A549 (cell line): ENCODE measurements at regions not wholly inside any gene's neighbourhood (a gene's known extent, or its start where the extent isn't known, plus 50 kb on each side); places are given as distances from the start of the nearest gene placed in this dataset.

Source experiments
- ATAC-seq, 2 experiments: fragments of 200-7000 bp in 1 of 2; fragments of >200 bp in 1 of 2; cut with Nextera tagmentation in 1 of 2; cut with Tn5 transposase in 1 of 2; 3 replicates each; pipeline versions ENCODE4 v1.8.0 to v1.9.1; 2018 to 2020; ENCODE audit warnings: mild to moderate bottlenecking in 1 of 2, moderate library complexity in 1 of 2
- CTCF ChIA-PET: fragments of 300-600 bp; sonication (Branson Sonifier 250); formaldehyde crosslinking; extraction: SDS; loops from one replicate; lab custom pipeline; 2021; ENCODE audit warnings: antibody characterized with exemption, inconsistent platforms; lab: Yijun Ruan, JAX
- POLR2A ChIA-PET: fragments of 350-600 bp; formaldehyde crosslinking; extraction: SDS; loops from one replicate; lab custom pipeline; 2021; ENCODE audit warnings: antibody characterized with exemption, inconsistent platforms; lab: Yijun Ruan, JAX
- DNase-seq, 2 experiments: peaks; one replicate each; pipeline versions ENCODE4 v3.0.0 to v3.0.0-alpha.2; 2011 to 2016; ENCODE audit warnings: low read depth in 1 of 2, low spot score in 1 of 2
- FAIRE-seq: peaks from 2 replicates; lab custom pipeline; 2011; peaks lifted over from hg19 to GRCh38; lab: Jason Lieb, UNC
- H3K27ac ChIP-seq, 2 experiments: fragments of >200 bp; sonication (Bioruptor Twin); formaldehyde crosslinking; 3 replicates each; pipeline ENCODE4 v1.5.1; 2016 to 2017
- H3K4me1 ChIP-seq: fragments of >200 bp; sonication (Bioruptor Twin); formaldehyde crosslinking; 3 replicates; pipeline ENCODE4 v1.6.1; 2016
- H3K4me2 ChIP-seq: fragments of >200 bp; sonication (Bioruptor Twin); formaldehyde crosslinking; 3 replicates; pipeline ENCODE4 v1.6.1; 2016
- H3K4me3 ChIP-seq: fragments of >200 bp; sonication (Bioruptor Twin); formaldehyde crosslinking; 3 replicates; pipeline ENCODE4 v1.5.1; 2016
- H3K9me3 ChIP-seq: fragments of >200 bp; sonication (Bioruptor Twin); formaldehyde crosslinking; 3 replicates; pipeline ENCODE4 v1.6.1; 2016
- BHLHE40 ChIP-seq: IDR thresholded peaks from 2 replicates; pipeline ENCODE4 v1.6.1; 2012; ENCODE audit warnings: low read depth, low read length, inconsistent platforms
- CBX2 ChIP-seq: fragments of 200-600 bp; sonication (generic); IDR thresholded peaks from 2 replicates; pipeline ENCODE4 v1.6.1; 2016; ENCODE audit warnings: low read depth, mild to moderate bottlenecking, borderline replicate concordance
- CEBPB ChIP-seq, 2 experiments: fragments of >200 bp in 1 of 2; sonication (Bioruptor Twin) in 1 of 2; formaldehyde crosslinking in 1 of 2; IDR thresholded peaks; 2 replicates each; pipeline ENCODE4 v1.6.1; 2012 to 2016
- CHD2 ChIP-seq: fragments of 150-350 bp; IDR thresholded peaks from 2 replicates; pipeline ENCODE4 v1.6.1; 2014; ENCODE audit warnings: low read length; ENCODE audit not compliant: partially characterized antibody
- EHF ChIP-seq: fragments of 250-450 bp; sonication (Bioruptor Pico); IDR thresholded peaks from 2 replicates; pipeline ENCODE4 v1.5.0; 2020; ENCODE audit warnings: mild to moderate bottlenecking
- EP300 ChIP-seq, 2 experiments: fragments of >200 bp; sonication (Bioruptor Twin); formaldehyde crosslinking; IDR thresholded peaks; 2 replicates in 1 of 2; 3 replicates in 1 of 2; pipeline ENCODE4 v1.6.1; 2016 to 2017
- FOSB ChIP-seq: fragments of 250-450 bp; sonication (Bioruptor Pico); IDR thresholded peaks from 2 replicates; pipeline ENCODE4 v1.5.0; 2020; ENCODE audit warnings: mild to moderate bottlenecking, moderate library complexity
- FOSL2 ChIP-seq, 2 experiments: fragments of 450-650 bp in 1 of 2; fragments of >200 bp in 1 of 2; sonication (Bioruptor Twin) in 1 of 2; formaldehyde crosslinking; IDR thresholded peaks; 2 replicates each; pipeline versions ENCODE4 v1.5.0 to v1.6.1; 2016 to 2020; ENCODE audit warnings: mild to moderate bottlenecking in 1 of 2, moderate library complexity in 1 of 2
- HEYL ChIP-seq: fragments of 250-450 bp; sonication (Bioruptor Pico); IDR thresholded peaks from 2 replicates; pipeline ENCODE4 v1.8.0; 2021; ENCODE audit warnings: mild to moderate bottlenecking, moderate library complexity
- HOXB13 ChIP-seq: fragments of 250-450 bp; sonication (Bioruptor Pico); IDR thresholded peaks from 2 replicates; pipeline ENCODE4 v1.5.0; 2020; ENCODE audit warnings: low read depth, mild to moderate bottlenecking, moderate library complexity
- HOXB5 ChIP-seq: fragments of 250-450 bp; sonication (Bioruptor Pico); IDR thresholded peaks from 2 replicates; pipeline ENCODE4 v1.5.0; 2020; ENCODE audit warnings: mild to moderate bottlenecking, moderate library complexity
- JUNB ChIP-seq: fragments of >200 bp; sonication (Bioruptor Twin); formaldehyde crosslinking; IDR thresholded peaks from 2 replicates; pipeline ENCODE4 v1.6.1; 2016
- KDM1A ChIP-seq: fragments of 200-600 bp; sonication (generic); IDR thresholded peaks from 2 replicates; pipeline ENCODE4 v1.6.1; 2016; ENCODE audit warnings: low read depth, mild to moderate bottlenecking
- MAFK ChIP-seq: fragments of 450-650 bp; IDR thresholded peaks from 2 replicates; pipeline ENCODE4 v1.6.1; 2014; ENCODE audit not compliant: partially characterized antibody
- NFE2L2 ChIP-seq: fragments of 150-350 bp; conservative IDR thresholded peaks from 2 replicates; pipeline ENCODE4 v1.6.1; 2014; ENCODE audit warnings: low read length
- NR3C1 ChIP-seq: fragments of >200 bp; sonication (Bioruptor Twin); formaldehyde crosslinking; IDR thresholded peaks from 3 replicates; pipeline ENCODE4 v1.6.1; 2017
- PHF8 ChIP-seq: fragments of 200-600 bp; sonication (generic); IDR thresholded peaks from 2 replicates; pipeline ENCODE4 v1.6.1; 2016; ENCODE audit warnings: low read depth, mild to moderate bottlenecking, antibody characterized with exemption, moderate library complexity, borderline replicate concordance
- RAD21 ChIP-seq, 2 experiments: fragments of >200 bp in 1 of 2; sonication (Bioruptor Twin) in 1 of 2; formaldehyde crosslinking in 1 of 2; IDR thresholded peaks in 1 of 2; conservative IDR thresholded peaks in 1 of 2; 2 replicates in 1 of 2; 3 replicates in 1 of 2; pipeline ENCODE4 v1.6.1; 2012 to 2018; ENCODE audit warnings: inconsistent platforms in 1 of 2
- RARB ChIP-seq: fragments of 250-450 bp; sonication (Bioruptor Pico); IDR thresholded peaks from 2 replicates; pipeline ENCODE4 v1.8.0; 2021; ENCODE audit warnings: mild to moderate bottlenecking, moderate library complexity
- SMC3 ChIP-seq: fragments of >200 bp; sonication (Bioruptor Twin); formaldehyde crosslinking; IDR thresholded peaks from 3 replicates; pipeline ENCODE4 v1.6.1; 2018; ENCODE audit warnings: inconsistent platforms
- SREBF2 ChIP-seq: fragments of 450-650 bp; IDR thresholded peaks from 2 replicates; pipeline ENCODE4 v1.6.1; 2014; ENCODE audit warnings: mild to moderate bottlenecking, moderate library complexity
- TP53 ChIP-seq: fragments of 250-450 bp; sonication (Bioruptor Pico); IDR thresholded peaks from 2 replicates; pipeline ENCODE4 v1.5.0; 2021; ENCODE audit warnings: mild to moderate bottlenecking, moderate library complexity
- ZC3H11A ChIP-seq: fragments of 450-650 bp; IDR thresholded peaks from 2 replicates; pipeline ENCODE4 v1.6.1; 2014; ENCODE audit warnings: antibody characterized with exemption, mild to moderate bottlenecking
- ZFP36 ChIP-seq: fragments of 450-650 bp; IDR thresholded peaks from 2 replicates; pipeline ENCODE4 v1.6.1; 2014; ENCODE audit warnings: borderline replicate concordance; ENCODE audit not compliant: partially characterized antibody
- ZNF302 ChIP-seq: fragments of 250-450 bp; sonication (Bioruptor Pico); IDR thresholded peaks from 2 replicates; pipeline ENCODE4 v1.9.0; 2021; ENCODE audit warnings: inconsistent platforms, mild to moderate bottlenecking, moderate library complexity
- WGBS: methylation state at CpG from one replicate; pipeline ENCODE4 v1.1.6; 2017; ENCODE audit errors: missing lambda C conversion rate; 5-methylcytosine and 5-hydroxymethylcytosine counted together
- TF ChIP-seq, protein P1 (sequence below): fragments of 150-350 bp; IDR thresholded peaks from 2 replicates; pipeline ENCODE4 v1.6.1; 2014; ENCODE audit warnings: low read depth, mild to moderate bottlenecking, low read length

DNA sequence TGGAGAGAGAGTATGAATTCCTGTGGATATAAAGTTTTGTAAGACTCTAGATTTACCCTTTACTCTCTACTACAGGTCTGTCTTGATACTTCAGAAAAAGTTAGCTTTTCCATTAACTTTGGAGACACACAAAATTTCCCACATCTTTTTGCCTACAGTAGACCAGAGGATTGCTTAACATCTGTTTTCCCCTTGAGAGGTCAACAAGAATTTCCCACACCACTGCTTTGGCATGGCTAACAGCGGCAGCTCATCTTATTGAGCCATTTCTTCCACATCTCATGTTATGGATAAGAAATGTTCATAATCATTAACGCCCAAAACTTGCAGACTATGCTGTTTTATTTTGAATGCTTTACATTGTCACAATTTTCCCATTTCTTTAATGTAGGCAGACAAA lies 273.6 kb upstream of the RGPD4 start (continued):
- TF ChIP-seq EHF (CRISPR knock-in tag) (no peak), CBX2 (no peak), ZNF302 (CRISPR knock-in tag) (no peak)

DNA sequence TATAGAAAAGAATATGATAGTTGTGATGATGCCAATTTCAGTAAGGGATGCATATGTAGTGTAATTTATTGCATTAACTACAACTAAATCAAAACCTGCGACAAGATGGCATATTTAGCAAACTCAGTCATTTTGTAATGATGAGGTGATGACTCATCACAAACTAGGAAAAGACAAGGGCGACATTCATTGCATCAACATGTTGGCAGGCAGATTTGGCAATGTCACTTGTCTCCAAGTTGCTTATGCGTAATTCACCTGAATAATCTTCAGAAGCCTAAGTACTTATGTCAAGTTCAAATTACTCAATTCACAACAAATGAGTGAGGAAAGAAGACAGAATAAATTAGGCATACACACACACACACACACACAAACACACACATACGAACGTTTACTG lies 273.2 kb upstream of the RGPD4 start:
- CTCF ChIA-PET = no interaction called here
- DNase-seq (peak in 1 of 2 experiments; percentile 21), FAIRE-seq (no peak), ATAC-seq (no peak)
- H3K4me2 ChIP-seq = no peak overlapping the region
- no peaks in the 10 kb centered on the region for H3K4me1 ChIP-seq
- no peak for TF ChIP-seq RAD21 (conservative IDR thresholded peaks at IDR 0.05 in 1 of 2, IDR thresholded peaks at IDR 0.05 in 1 of 2)
- no peak for TF ChIP-seq SREBF2
- TF ChIP-seq TP53 (CRISPR knock-in tag) = no peak
- TF ChIP-seq FOSL2 (IDR thresholded peaks at IDR 0.05) = no peak
- peak; percentile 80 for TF ChIP-seq FOSL2 (CRISPR knock-in tag; IDR thresholded peaks at IDR 0.05)
- no peak for TF ChIP-seq JUNB
- no peak for TF ChIP-seq CEBPB (IDR thresholded peaks at IDR 0.05)
- no peak for TF ChIP-seq BHLHE40
- TF ChIP-seq MAFK = peak; percentile 86
- TF ChIP-seq ZFP36 = peak; percentile 32
- TF ChIP-seq EP300 (IDR thresholded peaks at IDR 0.05) = no peak
- peak; percentile 64 for TF ChIP-seq NFE2L2
- no peak overlapping the region for H3K27ac ChIP-seq
- H3K4me3 ChIP-seq = no peak overlapping the region
- POLR2A ChIA-PET = no interaction called here
- WGBS = 37% methylated on average over 5 of the region's 5 CpGs
- H3K9me3 ChIP-seq = peaks cover 30% of the 10 kb centered on the region

DNA sequence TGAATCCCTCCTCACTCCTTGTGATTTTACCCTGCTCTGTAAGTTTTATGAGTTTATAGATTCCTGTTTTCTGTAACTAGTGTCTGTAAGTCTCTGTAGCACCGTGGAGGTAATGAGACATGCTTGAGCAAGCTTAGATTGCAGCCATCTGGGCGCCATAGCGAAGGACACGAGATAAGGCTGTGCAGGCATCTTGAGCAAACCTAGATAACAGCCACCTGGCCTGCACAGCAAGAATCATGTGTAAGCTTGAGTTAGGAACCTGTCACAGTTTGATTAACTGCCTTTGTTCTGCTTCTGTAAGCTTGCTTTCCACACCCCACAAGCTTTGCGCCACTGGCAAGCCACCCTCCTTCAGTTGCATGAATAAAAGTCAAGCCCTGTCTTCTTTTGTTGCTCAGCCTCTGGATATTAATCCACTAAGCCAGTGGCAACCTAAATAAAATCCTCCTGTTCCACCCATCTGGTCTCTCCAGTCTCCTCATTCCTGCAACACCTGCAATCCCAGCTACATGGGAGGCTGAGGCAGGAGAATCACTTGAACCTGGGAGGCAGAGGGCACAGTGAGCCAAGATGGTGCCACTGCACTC lies 270.6 kb upstream of the RGPD4 start:
- Histone ChIP-seq H3K27ac (no peak overlapping the region), H3K4me2 (no peak overlapping the region), H3K4me1 (no peaks in the 10 kb centered on the region), H3K9me3 (peaks cover 38% of the 10 kb centered on the region), H3K4me3 (no peak overlapping the region)
- TF ChIP-seq FOSB = no peak
- ATAC-seq = no peak
- ChIA-PET CTCF (no interaction called here), POLR2A (no interaction called here)
- DNase-seq = peak in 1 of 2 experiments; percentile 16
- WGBS = 5% methylated on average over 5 of the region's 5 CpGs
- FAIRE-seq = no peak

DNA sequence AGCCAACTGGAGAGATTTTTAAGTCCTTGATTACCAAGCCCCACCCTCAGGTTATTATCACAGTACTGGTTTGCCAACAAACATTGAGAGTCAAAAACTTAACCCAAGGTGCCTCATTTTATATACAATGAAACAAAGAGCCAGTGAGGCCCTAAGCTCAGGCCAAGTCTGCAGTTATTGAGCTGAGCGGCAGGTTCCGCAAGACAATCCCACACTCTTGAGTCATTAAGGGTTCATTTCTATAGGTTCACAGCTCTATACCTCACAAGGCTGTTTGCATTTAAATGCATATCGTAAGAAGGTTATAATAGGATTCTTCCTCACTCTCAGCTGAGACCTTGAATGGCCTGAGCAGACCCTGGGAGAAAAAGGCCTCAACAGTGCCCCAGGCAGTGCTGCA lies 268.4 kb upstream of the RGPD4 start:
- CTCF ChIA-PET = no interaction called here

More for the DNA sequence above, 268.4 kb upstream of the RGPD4 start:
- H3K4me2 ChIP-seq = no peak overlapping the region
- FAIRE-seq (no peak), DNase-seq (no peak), ATAC-seq (no peak)
- no peak overlapping the region for H3K4me3 ChIP-seq
- 78% methylated on average over 3 of the region's 3 CpGs for WGBS
- POLR2A ChIA-PET = no interaction called here
- H3K27ac ChIP-seq = no peak overlapping the region
- H3K9me3 ChIP-seq = peaks cover 38% of the 10 kb centered on the region
- no peaks in the 10 kb centered on the region for H3K4me1 ChIP-seq
- TF ChIP-seq KDM1A = no peak
- no peak for TF ChIP-seq HOXB5 (CRISPR knock-in tag)
- no peak for TF ChIP-seq NR3C1
- TF ChIP-seq CHD2 = no peak
- no peak for TF ChIP-seq HEYL
- TF ChIP-seq SREBF2 = no peak
- no peak for TF ChIP-seq RARB (CRISPR knock-in tag)
- TF ChIP-seq, protein P1, sequence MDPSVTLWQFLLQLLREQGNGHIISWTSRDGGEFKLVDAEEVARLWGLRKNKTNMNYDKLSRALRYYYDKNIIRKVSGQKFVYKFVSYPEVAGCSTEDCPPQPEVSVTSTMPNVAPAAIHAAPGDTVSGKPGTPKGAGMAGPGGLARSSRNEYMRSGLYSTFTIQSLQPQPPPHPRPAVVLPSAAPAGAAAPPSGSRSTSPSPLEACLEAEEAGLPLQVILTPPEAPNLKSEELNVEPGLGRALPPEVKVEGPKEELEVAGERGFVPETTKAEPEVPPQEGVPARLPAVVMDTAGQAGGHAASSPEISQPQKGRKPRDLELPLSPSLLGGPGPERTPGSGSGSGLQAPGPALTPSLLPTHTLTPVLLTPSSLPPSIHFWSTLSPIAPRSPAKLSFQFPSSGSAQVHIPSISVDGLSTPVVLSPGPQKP = no peak
- no peak for TF ChIP-seq PHF8
- no peak for TF ChIP-seq ZC3H11A
- no peak for TF ChIP-seq HOXB13 (CRISPR knock-in tag)
- TF ChIP-seq SMC3 = no peak
- TF ChIP-seq MAFK = no peak
- no peak for TF ChIP-seq EHF (CRISPR knock-in tag)
- no peak for TF ChIP-seq CBX2
